ENCODE measurements at regions not wholly inside any gene's neighbourhood (a gene's known extent, or its start where the extent isn't known, plus 50 kb on each side); places are given as distances from the start of the nearest gene placed in this dataset.

DNA sequence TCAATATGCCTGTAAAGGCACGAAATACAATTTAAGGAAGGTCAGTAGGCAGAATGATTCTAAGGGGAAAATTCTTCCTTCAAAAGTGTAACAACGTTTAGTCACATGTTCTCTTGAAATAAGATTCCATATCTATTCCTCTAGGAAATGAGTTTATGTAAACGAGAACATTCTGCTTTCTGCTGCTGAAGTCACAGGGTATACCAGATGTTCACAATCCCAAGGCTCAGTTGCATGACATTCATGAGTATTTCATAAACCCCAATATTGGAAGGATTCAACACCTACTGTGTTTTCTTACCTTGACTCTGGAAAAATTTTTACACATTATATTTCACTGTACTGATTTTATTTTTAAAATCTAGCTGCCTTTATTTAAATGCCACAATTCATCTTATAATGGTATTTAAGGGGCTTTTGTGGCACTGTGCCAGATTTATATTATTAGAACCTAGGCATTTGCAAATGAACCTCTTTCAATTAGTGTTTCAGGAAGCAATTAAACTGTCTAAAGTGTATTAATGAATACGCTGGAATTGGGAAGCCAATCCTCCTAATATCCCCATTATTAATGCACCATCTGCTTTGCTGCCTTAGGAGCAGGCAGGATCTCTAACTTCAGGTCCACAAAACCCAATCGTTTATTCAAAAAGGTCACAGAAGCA is 542.6 kb upstream of the KLHL29 start:
- TF ChIP-seq POLR2A (IDR thresholded peaks at IDR 0.05; ENCODE audit: low read depth, low read length) (no peak), POLR2AphosphoS5 (IDR thresholded peaks at IDR 0.05; ENCODE audit: low read depth, low read length) (no peak), TAF1 (IDR thresholded peaks at IDR 0.05; ENCODE audit: low read depth, low read length) (no peak)
